ENCODE measurements at regions not wholly inside any gene's neighbourhood (a gene's known extent, or its start where the extent isn't known, plus 50 kb on each side); places are given as distances from the start of the nearest gene placed in this dataset.

DNA sequence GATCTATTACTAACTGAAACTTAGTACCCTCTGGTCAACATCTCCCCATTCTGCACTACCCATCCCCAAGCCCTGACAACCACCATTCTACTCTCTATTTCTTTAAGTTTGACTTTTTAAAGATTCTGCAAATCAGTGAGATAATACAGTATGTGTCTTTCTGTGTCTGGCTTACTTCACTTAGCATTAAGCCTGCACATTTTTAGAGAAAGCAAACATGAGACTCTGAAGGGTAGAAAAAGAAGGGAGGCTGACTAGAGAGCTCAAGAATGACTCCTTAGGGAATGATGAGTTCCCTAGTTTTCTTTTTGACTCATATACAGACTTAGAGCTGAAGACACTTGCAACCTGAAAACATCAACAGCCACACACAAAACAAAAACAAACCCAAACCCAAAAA is 311.3 kb downstream of the SQOR start:
- H3K4me3 ChIP-seq (replicated peaks; ENCODE audit: low read depth, low read length): no peak overlapping the region
- DNase-seq (ENCODE audit: extremely low read depth, low read depth): no peak
- TF ChIP-seq, protein P1, sequence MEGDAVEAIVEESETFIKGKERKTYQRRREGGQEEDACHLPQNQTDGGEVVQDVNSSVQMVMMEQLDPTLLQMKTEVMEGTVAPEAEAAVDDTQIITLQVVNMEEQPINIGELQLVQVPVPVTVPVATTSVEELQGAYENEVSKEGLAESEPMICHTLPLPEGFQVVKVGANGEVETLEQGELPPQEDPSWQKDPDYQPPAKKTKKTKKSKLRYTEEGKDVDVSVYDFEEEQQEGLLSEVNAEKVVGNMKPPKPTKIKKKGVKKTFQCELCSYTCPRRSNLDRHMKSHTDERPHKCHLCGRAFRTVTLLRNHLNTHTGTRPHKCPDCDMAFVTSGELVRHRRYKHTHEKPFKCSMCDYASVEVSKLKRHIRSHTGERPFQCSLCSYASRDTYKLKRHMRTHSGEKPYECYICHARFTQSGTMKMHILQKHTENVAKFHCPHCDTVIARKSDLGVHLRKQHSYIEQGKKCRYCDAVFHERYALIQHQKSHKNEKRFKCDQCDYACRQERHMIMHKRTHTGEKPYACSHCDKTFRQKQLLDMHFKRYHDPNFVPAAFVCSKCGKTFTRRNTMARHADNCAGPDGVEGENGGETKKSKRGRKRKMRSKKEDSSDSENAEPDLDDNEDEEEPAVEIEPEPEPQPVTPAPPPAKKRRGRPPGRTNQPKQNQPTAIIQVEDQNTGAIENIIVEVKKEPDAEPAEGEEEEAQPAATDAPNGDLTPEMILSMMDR (IDR thresholded peaks at IDR 0.05; ENCODE audit: low read depth, low read length, missing control alignments): no peak

DNA sequence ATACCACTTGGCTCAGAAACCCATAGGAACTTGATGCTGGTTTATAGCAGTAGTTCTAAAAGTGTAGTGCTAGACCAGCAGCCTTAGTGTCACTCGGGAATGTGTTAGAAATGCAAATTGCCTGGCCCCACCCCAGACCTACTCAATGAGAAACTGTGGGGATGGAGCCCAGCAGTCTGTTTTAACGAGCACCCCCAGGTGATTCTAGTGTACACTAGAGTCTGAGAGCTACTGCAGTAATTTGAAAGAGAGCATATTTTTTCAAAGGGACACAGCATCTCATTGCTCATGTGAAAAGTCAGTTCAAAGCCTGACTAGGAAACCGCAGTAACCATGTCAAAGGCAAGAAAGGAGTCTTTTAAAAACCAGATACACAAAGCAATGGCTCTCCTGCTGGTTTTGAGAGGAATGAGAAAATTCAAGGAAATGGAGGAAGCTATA is 313.4 kb downstream of the SQOR start:
- no peak overlapping the region for H3K4me3 ChIP-seq (replicated peaks; ENCODE audit: low read depth, low read length)
- no peak for DNase-seq (ENCODE audit: extremely low read depth, low read depth)

DNA sequence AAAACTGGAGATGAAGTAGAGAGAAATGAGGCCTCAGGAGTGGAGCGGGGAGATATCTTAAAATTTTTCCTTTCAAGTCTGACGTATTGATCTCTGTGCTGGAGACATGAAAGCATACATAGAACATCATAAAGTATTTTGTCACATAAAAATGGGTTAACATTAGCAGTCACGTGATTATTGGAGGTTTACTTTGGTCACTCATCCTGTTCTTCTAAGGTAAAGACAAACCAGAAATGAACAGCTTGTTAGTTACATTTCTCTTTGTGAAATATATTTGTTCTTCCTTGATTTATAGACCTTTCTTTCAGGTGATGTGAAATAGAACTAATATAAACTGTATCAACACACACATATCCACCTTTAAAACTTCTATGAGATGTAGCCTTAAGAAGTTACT is 324.1 kb downstream of the SQOR start:
- TF ChIP-seq, protein P1 (IDR thresholded peaks at IDR 0.05; ENCODE audit: low read depth, low read length, missing control alignments): no peak
- DNase-seq (ENCODE audit: extremely low read depth, low read depth): no peak
- no peak overlapping the region for H3K4me3 ChIP-seq (replicated peaks; ENCODE audit: low read depth, low read length)

More for the DNA sequence above, 313.4 kb downstream of the SQOR start:
- TF ChIP-seq, protein P1 (IDR thresholded peaks at IDR 0.05; ENCODE audit: low read depth, low read length, missing control alignments): no peak

- TF ChIP-seq, protein P1 (IDR thresholded peaks at IDR 0.05; ENCODE audit: low read depth, low read length, missing control alignments): no peak
- DNase-seq (ENCODE audit: extremely low read depth, low read depth): no peak
Observed at GRCh38 chr15:45962733-45963132, 327.9 kb downstream of the SQOR start.

GRCh38 chr15:45970542-45970941 is 335.7 kb downstream of the SQOR start:
- no peak overlapping the region for H3K4me3 ChIP-seq (replicated peaks; ENCODE audit: low read depth, low read length)
- DNase-seq (ENCODE audit: extremely low read depth, low read depth): no peak
- TF ChIP-seq, protein P1 (IDR thresholded peaks at IDR 0.05; ENCODE audit: low read depth, low read length, missing control alignments): no peak

More at GRCh38 chr15:45962733-45963132, 327.9 kb downstream of the SQOR start:
- H3K4me3 ChIP-seq (replicated peaks; ENCODE audit: low read depth, low read length): no peak overlapping the region

GRCh38 chr15:45980366-45980765 is 345.5 kb downstream of the SQOR start:
- no peak overlapping the region for H3K4me3 ChIP-seq (replicated peaks; ENCODE audit: low read depth, low read length)
- DNase-seq (ENCODE audit: extremely low read depth, low read depth): no peak
- TF ChIP-seq, protein P1 (IDR thresholded peaks at IDR 0.05; ENCODE audit: low read depth, low read length, missing control alignments): no peak

DNA sequence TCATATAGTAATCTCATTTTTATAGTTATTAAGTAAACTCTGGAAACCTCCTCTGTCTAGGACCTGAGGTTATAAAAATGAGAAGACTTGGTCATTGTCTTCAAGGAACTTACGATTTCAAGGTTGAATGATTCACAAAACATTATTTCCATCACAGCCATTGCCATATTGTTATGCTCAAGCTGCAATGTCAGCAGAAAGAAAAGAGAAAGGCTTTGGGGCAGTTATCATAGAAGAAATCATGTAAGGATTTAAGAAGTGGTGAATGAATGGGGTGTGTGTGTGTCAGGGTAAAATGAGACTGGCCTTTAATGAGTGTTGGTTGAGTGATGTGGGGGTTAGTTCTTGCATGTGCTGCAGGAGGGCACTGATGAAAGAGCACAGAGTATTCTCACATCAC is 346.8 kb downstream of the SQOR start:
- DNase-seq (ENCODE audit: extremely low read depth, low read depth): no peak
- H3K4me3 ChIP-seq (replicated peaks; ENCODE audit: low read depth, low read length): no peak overlapping the region
- TF ChIP-seq, protein P1 (IDR thresholded peaks at IDR 0.05; ENCODE audit: low read depth, low read length, missing control alignments): no peak
